ENCODE measurements at regions not wholly inside any gene's neighbourhood (a gene's known extent, or its start where the extent isn't known, plus 50 kb on each side); places are given as distances from the start of the nearest gene placed in this dataset.

DNA sequence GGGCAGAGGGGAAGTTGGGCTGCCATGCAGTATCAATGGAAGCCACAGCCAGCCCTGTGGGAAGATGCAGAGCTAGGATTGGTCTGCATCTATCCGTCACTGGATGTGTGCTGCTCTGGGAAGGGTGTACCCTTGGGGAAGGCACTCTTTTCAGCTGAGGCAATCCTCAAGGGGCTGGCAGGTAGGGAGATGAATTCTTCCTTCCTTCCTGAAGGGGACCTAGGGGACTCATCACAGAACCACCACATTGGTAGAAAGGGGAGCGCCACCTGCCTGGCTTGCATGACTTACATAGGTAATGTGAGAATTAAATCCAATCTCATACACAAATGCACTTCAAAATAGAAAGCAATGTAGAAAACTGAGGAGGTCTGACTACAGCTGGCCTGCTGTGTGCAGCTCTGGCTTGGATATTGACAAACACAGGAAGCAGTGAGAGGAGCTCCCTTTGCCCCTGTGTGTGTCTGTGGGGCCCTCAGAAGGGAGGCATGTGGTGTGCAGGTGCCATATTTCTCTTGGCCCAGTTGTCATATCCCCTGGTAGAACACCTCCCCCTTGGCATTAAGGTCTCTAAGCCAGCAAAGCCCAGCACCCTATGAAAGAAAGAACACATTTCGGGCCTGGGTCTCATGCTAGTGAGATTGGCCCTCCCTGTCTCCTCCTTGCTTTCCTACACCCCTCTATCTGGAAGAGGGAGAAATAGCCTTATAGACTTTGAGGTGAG is 260.3 kb upstream of the MOCS1 start:
- no peak for DNase-seq (ENCODE audit: low read depth)

GRCh38 chr6:40192516-40192915 is 258.3 kb upstream of the MOCS1 start:
- no peak for DNase-seq (ENCODE audit: low read depth)

DNA sequence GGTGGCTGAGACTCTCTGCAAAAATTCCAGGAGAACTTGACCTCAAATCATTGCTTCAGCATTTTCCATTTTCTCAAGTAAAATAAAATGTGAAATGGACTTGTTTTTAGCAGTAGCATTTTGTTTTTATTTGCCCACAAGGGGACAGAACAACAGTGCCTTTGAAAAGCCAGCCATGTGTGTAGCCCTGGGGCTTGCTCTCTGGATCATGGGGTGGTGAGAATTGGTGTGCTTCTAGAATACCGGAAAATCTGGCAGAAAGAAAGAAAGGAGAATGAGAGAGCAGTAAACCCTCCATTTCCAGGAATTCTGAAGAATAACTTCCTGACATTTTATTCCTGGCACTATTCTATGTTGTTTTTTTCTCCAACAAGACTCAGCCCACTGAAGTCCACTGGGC is 254.7 kb upstream of the MOCS1 start:
- no peak for DNase-seq (ENCODE audit: low read depth)

DNA sequence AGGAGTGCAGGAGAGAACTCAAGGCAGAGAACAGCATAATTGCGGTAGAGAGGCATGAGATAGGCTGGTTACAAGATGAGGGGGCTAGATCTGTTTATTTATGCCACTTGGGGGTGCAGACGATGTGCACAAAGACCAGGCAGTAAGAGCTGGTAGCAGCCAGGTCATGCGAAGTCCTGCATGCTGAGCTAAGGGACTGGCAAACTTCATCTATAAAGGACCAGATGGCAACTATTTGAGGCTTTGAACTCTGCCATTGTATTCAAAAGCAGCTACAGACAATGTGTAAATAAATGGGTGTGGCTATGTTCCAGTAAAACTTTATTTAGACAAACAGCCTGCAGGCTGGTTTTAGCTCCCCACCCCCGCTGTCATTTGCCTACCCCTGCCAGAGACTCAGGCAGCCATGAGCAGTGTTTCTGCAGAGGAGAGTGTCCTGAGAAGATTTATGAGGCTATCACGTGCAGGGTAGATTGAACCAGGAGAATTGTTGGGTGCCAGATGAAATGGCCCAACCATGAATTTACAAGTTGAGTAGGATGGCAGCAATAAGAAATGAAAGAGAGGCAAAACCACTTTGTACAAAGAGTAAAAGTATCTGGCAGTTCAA is 253.4 kb upstream of the MOCS1 start:
- no peak for DNase-seq (ENCODE audit: low read depth)

DNA sequence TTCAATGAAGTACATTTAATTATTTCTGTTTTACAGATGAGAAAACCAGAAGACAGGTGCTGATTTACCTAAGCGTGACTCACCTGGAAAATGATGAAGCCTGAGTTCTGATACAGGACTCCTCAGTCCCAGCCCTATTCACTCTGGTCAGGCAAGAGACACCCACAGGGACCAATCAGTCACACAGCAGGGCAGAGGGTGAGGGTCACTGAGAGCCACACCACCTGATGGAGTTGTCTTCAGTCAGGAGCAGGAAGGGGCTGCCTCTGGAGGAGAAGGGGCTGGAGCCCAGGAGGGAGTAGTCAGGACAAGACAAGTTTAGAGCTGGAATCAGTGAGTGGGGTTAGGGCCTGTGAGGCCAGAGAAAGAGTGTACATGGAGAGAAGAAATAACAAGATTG is 251.2 kb upstream of the MOCS1 start:
- no peak for DNase-seq (ENCODE audit: low read depth)

- no peak for DNase-seq (ENCODE audit: low read depth)
These were observed 249.6 kb upstream of the MOCS1 start for GRCh38 chr6:40183902-40184301.

- DNase-seq (ENCODE audit: low read depth): no peak
These were observed 247.1 kb upstream of the MOCS1 start for GRCh38 chr6:40181367-40181766.

DNA sequence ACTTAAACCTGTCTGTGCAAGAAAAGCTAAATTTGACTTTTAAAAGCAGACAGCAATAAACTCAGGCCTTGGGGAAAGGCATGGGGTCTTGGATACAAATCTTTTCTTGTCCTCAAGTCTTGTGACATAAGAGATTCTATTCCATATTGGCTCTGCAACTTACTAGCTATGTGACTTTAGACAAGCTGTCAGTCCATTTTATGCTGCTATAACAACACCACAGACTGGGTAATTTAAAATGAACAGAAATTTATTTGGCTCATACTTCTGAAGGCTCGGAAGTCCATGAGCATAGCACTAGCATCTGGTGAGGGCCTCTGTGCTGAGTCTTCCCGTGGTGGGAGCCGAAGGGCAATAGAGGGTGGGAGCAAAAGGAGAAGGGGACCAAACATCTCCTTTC is 246.0 kb upstream of the MOCS1 start:
- no peak for DNase-seq (ENCODE audit: low read depth)

DNA sequence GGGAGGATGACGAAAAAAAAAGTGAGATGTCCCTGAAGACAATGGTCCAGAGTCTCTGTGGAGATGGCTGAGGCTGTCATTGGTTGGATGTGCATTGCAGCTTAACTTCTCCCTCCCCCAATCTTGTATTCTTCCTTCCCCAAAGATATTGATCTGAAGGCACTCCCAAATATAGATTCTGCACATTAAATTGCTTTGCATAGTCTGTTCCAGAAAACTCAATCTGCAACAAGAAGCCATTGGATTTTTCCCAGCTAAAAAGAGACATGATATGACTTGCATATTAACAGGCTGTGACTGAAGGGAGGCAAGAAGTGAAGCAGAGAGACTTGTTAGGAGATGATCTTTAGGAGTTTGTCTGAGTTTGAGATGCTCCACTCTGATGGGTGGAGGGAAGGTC is 245.2 kb upstream of the MOCS1 start:
- DNase-seq (ENCODE audit: low read depth): no peak

DNA sequence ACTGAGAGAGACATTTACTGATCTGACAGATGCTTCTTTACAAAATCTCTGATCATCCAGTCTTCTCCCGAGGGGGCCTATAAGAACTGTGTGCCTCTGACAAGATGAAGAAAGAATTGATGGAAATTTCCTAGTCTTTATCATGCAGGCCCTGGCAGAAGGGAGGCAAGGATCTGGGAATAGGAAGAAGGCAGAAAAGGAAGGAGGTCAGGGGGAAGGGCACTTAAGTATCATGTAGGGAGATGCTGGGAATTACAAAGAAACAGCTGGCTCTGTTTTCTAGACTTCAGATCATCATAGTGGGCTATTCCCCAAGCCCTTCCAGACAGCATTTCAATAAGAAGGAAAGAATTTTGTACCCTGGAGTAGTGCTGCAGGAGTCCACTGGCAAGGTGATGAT is 243.3 kb upstream of the MOCS1 start:
- DNase-seq (ENCODE audit: low read depth): no peak

DNA sequence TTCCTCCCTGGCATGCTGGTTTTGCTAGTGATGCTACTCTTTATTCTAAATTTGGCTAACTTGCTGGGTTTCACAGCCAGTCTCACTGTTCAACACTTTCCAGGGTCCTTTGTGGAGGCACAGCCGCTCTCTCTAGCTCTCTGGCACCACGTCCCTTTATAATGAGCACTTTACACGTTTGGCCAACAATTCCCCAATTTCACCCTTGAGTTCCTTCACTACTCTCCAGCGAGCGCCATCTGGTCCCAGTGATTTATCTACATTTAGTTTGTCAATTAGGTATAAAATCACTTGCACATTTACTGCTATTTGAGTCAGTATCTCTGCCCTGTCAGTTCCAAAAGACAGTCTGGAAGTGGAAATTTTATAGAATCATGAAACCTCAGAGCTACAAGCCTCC is 241.9 kb upstream of the MOCS1 start:
- DNase-seq (ENCODE audit: low read depth): no peak

- no peak for DNase-seq (ENCODE audit: low read depth)
These were observed 238.0 kb upstream of the MOCS1 start for GRCh38 chr6:40172272-40172671.

DNA sequence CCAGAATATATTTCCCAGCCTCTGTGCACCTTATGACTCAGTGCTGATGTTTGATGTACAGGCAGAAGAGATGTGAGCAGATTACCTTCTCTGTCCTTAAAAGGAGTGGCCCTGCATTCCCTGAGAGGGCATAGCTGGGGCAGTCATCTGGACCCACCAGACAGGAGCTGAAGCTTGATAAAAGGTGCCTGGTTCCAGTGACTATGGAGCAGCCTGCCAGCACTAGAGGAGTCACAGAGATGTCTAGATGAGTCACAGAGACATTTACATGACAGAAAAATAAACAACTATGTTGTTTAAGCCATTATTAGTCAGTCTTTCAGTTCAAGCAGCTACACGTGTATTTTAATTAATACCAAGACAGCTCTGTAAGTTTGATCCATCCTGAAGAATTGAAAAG is 237.1 kb upstream of the MOCS1 start:
- DNase-seq (ENCODE audit: low read depth): no peak

DNA sequence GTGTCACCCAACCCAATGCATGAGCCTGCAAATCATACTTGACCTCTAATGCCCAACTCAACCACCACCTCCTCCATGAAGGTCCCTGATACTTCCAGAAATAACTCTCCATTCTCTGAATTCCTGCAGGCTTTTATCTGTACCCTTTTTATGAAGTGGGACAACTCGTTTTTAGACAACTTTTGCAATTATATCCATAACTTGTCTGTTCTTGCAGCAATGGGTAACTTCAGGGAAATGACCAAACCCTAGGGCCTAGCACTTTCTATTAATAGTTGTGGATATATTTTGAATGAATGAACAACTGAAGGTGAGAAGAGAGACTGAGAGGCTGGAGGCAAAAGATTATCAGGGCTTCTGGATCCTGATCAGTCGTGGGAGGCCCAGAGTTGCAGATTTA is 236.6 kb upstream of the MOCS1 start:
- DNase-seq (ENCODE audit: low read depth): no peak

- DNase-seq (ENCODE audit: low read depth): no peak
These were observed 235.6 kb upstream of the MOCS1 start for GRCh38 chr6:40169878-40170277.

GRCh38 chr6:40166963-40167362 is 232.7 kb upstream of the MOCS1 start:
- DNase-seq (ENCODE audit: low read depth): no peak

DNA sequence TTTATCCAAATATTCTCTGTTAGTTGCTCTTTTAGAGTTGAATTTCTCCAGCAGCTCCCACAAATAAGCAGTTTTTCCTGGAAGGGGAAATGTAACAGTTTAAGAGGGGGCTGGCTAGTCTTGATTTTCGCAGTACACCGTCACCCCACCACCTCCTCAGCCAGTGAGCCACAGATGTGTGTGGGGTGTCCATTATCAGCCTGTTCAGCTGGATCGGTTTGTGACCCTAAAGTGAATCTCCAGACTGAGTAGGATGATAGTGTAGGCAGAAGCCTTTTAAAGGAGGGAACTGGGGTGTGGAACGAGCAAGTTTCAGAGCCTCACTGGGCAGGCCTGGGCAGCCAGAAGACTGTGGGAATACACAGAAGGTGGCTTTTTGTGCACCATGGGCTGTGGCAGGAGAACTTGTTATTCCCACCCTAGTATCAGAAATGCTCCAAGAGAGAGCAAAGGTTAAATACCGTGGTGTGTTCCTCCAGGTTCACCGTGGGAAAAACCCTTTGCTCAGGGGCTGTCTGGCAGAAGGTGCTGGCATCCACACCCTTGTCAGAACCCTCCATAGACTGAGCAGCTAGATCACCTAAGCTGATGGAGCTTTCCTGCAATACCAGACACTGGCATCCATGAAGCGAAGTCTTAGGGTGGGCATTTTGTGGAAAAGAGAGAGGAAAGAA is 230.9 kb upstream of the MOCS1 start:
- no peak for DNase-seq (ENCODE audit: low read depth)

GRCh38 chr6:40164345-40164755 is 230.1 kb upstream of the MOCS1 start:
- no peak for DNase-seq (ENCODE audit: low read depth)

GRCh38 chr6:40163924-40164323 is 229.7 kb upstream of the MOCS1 start:
- no peak for DNase-seq (ENCODE audit: low read depth)

GRCh38 chr6:40162074-40162473 is 227.8 kb upstream of the MOCS1 start:
- no peak for DNase-seq (ENCODE audit: low read depth)

DNA sequence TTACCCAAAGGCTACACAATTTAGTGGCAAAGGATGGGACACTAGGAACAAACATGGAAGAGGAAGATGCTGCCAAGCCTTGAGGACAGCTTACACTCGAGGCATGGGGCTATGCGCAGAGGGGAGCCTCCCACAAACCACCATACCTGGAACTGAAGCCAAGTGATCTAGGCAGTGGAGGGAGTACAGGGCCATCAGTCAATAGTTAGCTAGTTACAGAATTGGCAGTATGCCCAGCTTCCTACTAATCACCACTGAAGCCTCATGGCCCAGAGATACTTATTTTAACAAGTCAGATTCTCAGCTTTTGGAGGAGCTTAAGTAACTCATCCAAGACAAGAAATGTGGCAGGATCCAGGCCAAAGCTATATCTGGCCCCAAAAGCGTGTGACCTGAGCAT is 226.6 kb upstream of the MOCS1 start:
- no peak for DNase-seq (ENCODE audit: low read depth)

DNA sequence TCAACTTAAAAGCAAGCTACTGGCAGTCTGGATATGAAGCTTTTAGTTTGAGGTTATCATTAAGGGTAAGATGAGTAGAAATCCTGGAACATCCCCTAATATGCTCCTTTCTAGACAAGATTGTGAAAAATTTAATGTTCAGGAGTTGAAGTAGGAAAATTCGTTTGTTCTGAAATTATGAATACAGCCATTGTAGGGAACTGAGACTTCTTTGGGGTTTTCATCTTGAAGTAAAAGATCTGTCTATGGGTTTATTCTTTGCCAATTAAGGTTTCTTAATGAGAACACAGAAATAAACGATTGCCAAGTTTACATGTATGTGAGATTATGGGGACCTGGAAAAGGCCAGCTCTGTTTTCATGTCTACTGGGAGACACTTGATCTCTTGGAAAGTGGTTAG is 225.6 kb upstream of the MOCS1 start:
- DNase-seq (ENCODE audit: low read depth): no peak

GRCh38 chr6:40152701-40153436 is 218.6 kb upstream of the MOCS1 start:
- no peak for DNase-seq (ENCODE audit: low read depth)
